Fibroblast of lung (primary cell): ENCODE measurements at regions not wholly inside any gene's neighbourhood (a gene's known extent, or its start where the extent isn't known, plus 50 kb on each side); places are given as distances from the start of the nearest gene placed in this dataset.
"Not testable (repeated sequence)": the region's sequence is repeated elsewhere in the genome, so short reads cannot be mapped to it uniquely, and the experiment has no call there.

Source experiments
- CTCF ChIP-seq, 2 donors: IDR thresholded peaks in 1 of 2; conservative IDR thresholded peaks in 1 of 2; 1 replicate in 1 of 2; 2 replicates in 1 of 2; pipeline ENCODE4 v1.5.1; 2011 to 2012; ENCODE audit warnings: low read length in 2 of 2, control low read depth in 1 of 2, inconsistent platforms in 1 of 2, low read depth in 1 of 2, mild to moderate bottlenecking in 1 of 2
- EZH2 ChIP-seq: IDR thresholded peaks from 2 replicates; pipeline ENCODE4 v1.5.1; 2012; ENCODE audit warnings: low read length, control low read depth, mild to moderate bottlenecking; ENCODE audit errors: missing control alignments

- TF ChIP-seq CTCF (conservative IDR thresholded peaks at IDR 0.05 in 1 of 2, IDR thresholded peaks at IDR 0.05 in 1 of 2; ENCODE audit: low read depth in 1 of 2, low read length in 2 of 2); EZH2: not testable (repeated sequence)
Measured at GRCh38 chr17:79547171-79547570, 63.7 kb downstream of the RBFOX3 start.
